Stimulated activated CD4-positive, alpha-beta T cell treated with anti-CD3 and anti-CD28 coated beads, TNF-alpha, amount 100 ng/mL, for 1 hour (primary cell): ENCODE measurements at regions not wholly inside any gene's neighbourhood (a gene's known extent, or its start where the extent isn't known, plus 50 kb on each side); places are given as distances from the start of the nearest gene placed in this dataset.

Source experiments
- DNase-seq, 3 donors: peaks; one replicate each; pipeline ENCODE4 v3.0.0-alpha.2; 2020; ENCODE audit warnings: low read depth in 3 of 3, low spot score in 1 of 3

DNA sequence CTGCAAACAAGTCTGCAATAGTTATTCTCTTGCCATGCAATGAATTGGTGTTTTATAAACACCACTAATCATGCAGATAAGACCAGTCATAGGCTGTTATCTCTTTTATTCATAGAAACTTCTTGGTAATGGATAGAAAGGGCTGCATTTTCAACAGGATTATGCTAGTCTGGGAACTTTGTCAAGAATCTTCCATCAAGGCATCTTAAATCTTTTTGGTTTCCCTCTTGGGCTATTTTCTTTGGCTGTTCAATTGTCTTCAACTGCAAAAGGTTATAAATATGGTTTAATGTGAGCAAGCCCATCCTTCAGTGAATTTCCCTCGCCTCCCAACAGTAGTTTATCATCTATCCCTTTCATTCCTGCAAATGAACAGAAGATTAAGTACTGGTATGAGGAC is 59.0 kb upstream of the MINAR1 start:
- no peak for DNase-seq

GRCh38 chr15:79373728-79374127 is 58.4 kb upstream of the MINAR1 start:
- DNase-seq: no peak

DNA sequence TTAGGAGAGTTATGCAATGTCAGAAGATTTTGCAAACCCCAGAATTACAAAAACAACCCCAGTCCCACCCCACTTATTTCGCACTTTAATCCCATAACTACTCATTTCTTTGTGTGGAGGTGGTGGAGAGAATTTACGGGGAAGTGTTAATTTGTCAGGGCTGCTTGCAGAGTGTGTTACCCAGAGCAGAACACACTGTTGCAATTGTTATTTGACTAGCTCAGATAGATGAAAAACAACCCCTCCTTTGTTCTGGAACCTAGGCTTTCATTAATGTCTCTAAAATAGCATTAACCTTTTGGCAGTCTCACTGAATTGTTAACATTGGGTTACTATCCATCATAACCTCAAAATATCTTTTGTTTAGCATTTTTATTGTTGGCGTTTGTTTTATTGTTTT is 55.8 kb upstream of the MINAR1 start:
- no peak for DNase-seq

DNA sequence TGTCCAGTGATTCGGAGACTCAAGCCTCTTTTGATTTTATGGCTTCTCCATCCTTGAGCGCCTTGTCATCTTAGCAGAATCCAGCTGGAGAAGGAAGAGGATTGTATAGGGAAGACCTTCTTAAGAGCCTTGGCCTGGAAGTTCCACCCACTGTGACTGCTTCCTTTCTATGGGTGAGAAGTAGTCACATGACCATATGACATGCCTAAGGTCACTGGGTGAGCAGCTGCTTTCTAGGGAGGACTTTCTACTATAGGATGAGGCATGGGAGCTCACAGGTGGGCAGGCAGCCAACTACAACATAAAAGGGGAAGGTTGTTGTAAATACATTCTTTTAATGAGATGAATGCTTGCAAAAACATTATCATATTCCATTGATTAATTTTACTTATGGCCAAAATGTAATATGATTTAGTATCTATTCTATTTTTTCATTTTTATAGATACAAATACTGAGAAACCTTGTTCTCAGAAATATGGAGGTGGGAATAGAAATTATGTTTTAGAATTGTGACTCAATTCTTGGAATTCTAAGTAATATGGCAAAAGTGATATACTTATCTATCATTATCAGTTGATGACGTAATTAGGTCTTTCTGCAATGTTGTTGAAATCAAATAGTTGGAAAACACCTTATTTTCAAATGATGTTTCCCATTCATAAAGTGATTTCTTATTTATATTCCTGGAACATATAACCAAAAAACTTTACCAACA is 53.6 kb upstream of the MINAR1 start:
- DNase-seq: no peak

- peak; percentile 32 to 76 (median 40) for DNase-seq
Observed at GRCh38 chr15:79380755-79381497, 51.2 kb upstream of the MINAR1 start.

- DNase-seq: no peak
Observed at GRCh38 chr15:79381593-79381992, 50.5 kb upstream of the MINAR1 start.
